Osteoblast (primary cell): ENCODE measurements at regions not wholly inside any gene's neighbourhood (a gene's known extent, or its start where the extent isn't known, plus 50 kb on each side); places are given as distances from the start of the nearest gene placed in this dataset.

Experiments used
- DNase-seq: peaks from one replicate; pipeline ENCODE4 v3.0.0; 2011; ENCODE audit warnings: low spot score, mixed read lengths; ENCODE audit not compliant: insufficient read length; ENCODE audit errors: missing footprints
- H2AFZ ChIP-seq: 2 replicates; pipeline ENCODE4 v1.6.0; 2011; ENCODE audit warnings: mild to moderate bottlenecking, low read length
- H3K27ac ChIP-seq: 2 replicates; pipeline ENCODE4 v1.5.1; 2011; ENCODE audit warnings: mild to moderate bottlenecking, low read depth, low read length, moderate library complexity
- H3K27me3 ChIP-seq: 2 replicates; pipeline ENCODE4 v1.6.0; 2012; ENCODE audit warnings: mild to moderate bottlenecking, control low read depth, inconsistent platforms, low read length, moderate library complexity; ENCODE audit not compliant: insufficient read depth
- H3K36me3 ChIP-seq: 2 replicates; pipeline ENCODE4 v1.5.1; 2011; ENCODE audit warnings: mild to moderate bottlenecking, low read length, control low read depth, moderate library complexity; ENCODE audit not compliant: insufficient read depth
- H3K4me1 ChIP-seq: 2 replicates; pipeline ENCODE4 v1.5.1; 2011; ENCODE audit warnings: mild to moderate bottlenecking, low read length, control low read depth, moderate library complexity; ENCODE audit not compliant: insufficient read depth
- H3K4me2 ChIP-seq: 2 replicates; pipeline ENCODE4 v1.6.0; 2011; ENCODE audit warnings: mild to moderate bottlenecking, low read length; ENCODE audit not compliant: insufficient read depth
- H3K4me3 ChIP-seq: fragments of 200-600 bp; sonication (generic); 3 replicates; pipeline ENCODE4 v1.5.1; 2012; ENCODE audit warnings: mild to moderate bottlenecking, low read length, inconsistent platforms; ENCODE audit not compliant: insufficient read depth
- H3K79me2 ChIP-seq: 2 replicates; pipeline ENCODE4 v1.6.0; 2012; ENCODE audit warnings: mild to moderate bottlenecking, low read length, control low read depth, inconsistent platforms; ENCODE audit not compliant: insufficient read depth
- H3K9me3 ChIP-seq: 2 replicates; pipeline ENCODE4 v1.5.1; 2011; ENCODE audit warnings: low read depth, low read length, control low read depth
- H4K20me1 ChIP-seq: 2 replicates; pipeline ENCODE4 v1.6.0; 2012; ENCODE audit warnings: mild to moderate bottlenecking, low read length, control low read depth; ENCODE audit not compliant: insufficient read depth
- CTCF ChIP-seq: IDR thresholded peaks from 2 replicates; pipeline ENCODE4 v1.5.1; 2011; ENCODE audit warnings: mild to moderate bottlenecking, low read depth, low read length, moderate library complexity; ENCODE audit errors: extremely low read depth

- H4K20me1 ChIP-seq: no peaks in the 10 kb centered on the region
- peaks cover 3% of the 10 kb centered on the region for H3K9me3 ChIP-seq
- no peaks in the 10 kb centered on the region for H3K36me3 ChIP-seq
- no peaks in the 10 kb centered on the region for H3K27me3 ChIP-seq
- H3K4me1 ChIP-seq: no peaks in the 10 kb centered on the region
- TF ChIP-seq CTCF: no peak
- H2AFZ ChIP-seq: no peak overlapping the region
- H3K4me2 ChIP-seq: no peak overlapping the region
- H3K27ac ChIP-seq: no peak overlapping the region
- no peak overlapping the region for H3K4me3 ChIP-seq
- H3K79me2 ChIP-seq: no peaks in the 10 kb centered on the region
- DNase-seq: no peak
Measured at GRCh38 chr10:65010845-65011244, 1489.6 kb downstream of the REEP3 start.

GRCh38 chr10:65017523-65017922, 1496.3 kb downstream of the REEP3 start:
- H2AFZ ChIP-seq: no peak overlapping the region
- DNase-seq: no peak
- no peaks in the 10 kb centered on the region for H3K36me3 ChIP-seq
- H3K79me2 ChIP-seq: no peaks in the 10 kb centered on the region
- no peaks in the 10 kb centered on the region for H3K9me3 ChIP-seq
- H3K4me1 ChIP-seq: no peaks in the 10 kb centered on the region
- no peak overlapping the region for H3K4me3 ChIP-seq
- TF ChIP-seq CTCF: no peak
- no peaks in the 10 kb centered on the region for H3K27me3 ChIP-seq
- H3K4me2 ChIP-seq: no peak overlapping the region
- no peaks in the 10 kb centered on the region for H4K20me1 ChIP-seq
- H3K27ac ChIP-seq: no peak overlapping the region

- H3K4me2 ChIP-seq: no peak overlapping the region
- no peak overlapping the region for H3K27ac ChIP-seq
Measured at GRCh38 chr10:65024886-65025285, 1503.7 kb downstream of the REEP3 start.

GRCh38 chr10:65030263-65030662, 1509.1 kb downstream of the REEP3 start:
- no peaks in the 10 kb centered on the region for H3K79me2 ChIP-seq
- no peaks in the 10 kb centered on the region for H3K27me3 ChIP-seq
- H3K27ac ChIP-seq: no peak overlapping the region
- H4K20me1 ChIP-seq: no peaks in the 10 kb centered on the region
- no peak for DNase-seq
- no peaks in the 10 kb centered on the region for H3K36me3 ChIP-seq
- H3K4me1 ChIP-seq: no peaks in the 10 kb centered on the region
- peaks cover 7% of the 10 kb centered on the region for H3K9me3 ChIP-seq
- no peak overlapping the region for H3K4me2 ChIP-seq
- no peak overlapping the region for H3K4me3 ChIP-seq
- H2AFZ ChIP-seq: no peak overlapping the region
- no peak for TF ChIP-seq CTCF

More at GRCh38 chr10:65024886-65025285, 1503.7 kb downstream of the REEP3 start:
- no peaks in the 10 kb centered on the region for H3K4me1 ChIP-seq
- H2AFZ ChIP-seq: no peak overlapping the region
- no peaks in the 10 kb centered on the region for H3K9me3 ChIP-seq
- DNase-seq: no peak
- no peaks in the 10 kb centered on the region for H3K27me3 ChIP-seq
- no peak overlapping the region for H3K4me3 ChIP-seq
- H3K36me3 ChIP-seq: no peaks in the 10 kb centered on the region
- TF ChIP-seq CTCF: no peak
- no peaks in the 10 kb centered on the region for H4K20me1 ChIP-seq
- H3K79me2 ChIP-seq: no peaks in the 10 kb centered on the region
